ENCODE measurements at regions not wholly inside any gene's neighbourhood (a gene's known extent, or its start where the extent isn't known, plus 50 kb on each side); places are given as distances from the start of the nearest gene placed in this dataset.

GRCh38 chr7:156028521-156028920, 216.3 kb upstream of the SHH start:
- Histone ChIP-seq H3K36me3 (ENCODE audit: control insufficient read depth in 2 of 2, extremely low read depth in 1 of 2, insufficient read depth in 2 of 2, low read length in 2 of 2) (no peaks in the 10 kb centered on the region), H2AFZ (ENCODE audit: low read depth, low read length) (no peak overlapping the region), H3K79me2 (ENCODE audit: control insufficient read depth, insufficient read depth, low read length) (no peaks in the 10 kb centered on the region), H4K20me1 (replicated peaks; ENCODE audit: control insufficient read depth, extremely low read depth, insufficient read depth, low read length) (no peaks in the 10 kb centered on the region), H3K4me1 (ENCODE audit: control insufficient read depth, extremely low read depth, insufficient read depth, low read length) (no peaks in the 10 kb centered on the region), H3K4me2 (ENCODE audit: insufficient read depth, low read length) (no peak overlapping the region), H3K9me3 (replicated peaks; ENCODE audit: control insufficient read depth, insufficient read depth, low read length) (peaks cover 3% of the 10 kb centered on the region), H3K27ac (ENCODE audit: insufficient read depth, low read depth, low read length) (no peak overlapping the region), H3K9ac (replicated peaks; ENCODE audit: extremely low read depth, insufficient read depth, low read length) (no peak overlapping the region), H3K4me3 (replicated peaks in 1 of 3; ENCODE audit: insufficient read depth in 1 of 3, low read depth in 1 of 3, low read length in 3 of 3) (no peak overlapping the region), H3K9me1 (replicated peaks; ENCODE audit: control insufficient read depth, extremely low read depth, insufficient read depth, low read length) (no peaks in the 10 kb centered on the region), H3K27me3 (ENCODE audit: control insufficient read depth in 2 of 2, insufficient read depth in 2 of 2, low read length in 2 of 2) (no peaks in the 10 kb centered on the region)
- ChIA-PET CTCF (interaction anchor here (0.6 kb wide), 1 partner anchor 31 kb away, joined by 3 read pairs; no protein-coding TSS in a partner anchor), POLR2A (no interaction called here)
- TF ChIP-seq MAX (IDR thresholded peaks at IDR 0.05; ENCODE audit: insufficient read depth, insufficient read length) (no peak), POLR2AphosphoS5 (IDR thresholded peaks at IDR 0.05; ENCODE audit: insufficient read depth, low read depth, low read length) (no peak), EZH2 (IDR thresholded peaks at IDR 0.05; ENCODE audit: borderline replicate concordance, low read depth, low read length, severe bottlenecking) (no peak), FOS (IDR thresholded peaks at IDR 0.05; ENCODE audit: borderline replicate concordance, insufficient read depth, low read length) (no peak), JUN (IDR thresholded peaks at IDR 0.05; ENCODE audit: borderline replicate concordance, insufficient read depth, insufficient read length, low read depth) (no peak), POLR2A (IDR thresholded peaks at IDR 0.05; ENCODE audit: low read depth, low read length) (no peak), MYC (IDR thresholded peaks at IDR 0.05; ENCODE audit: low read depth, low read length) (no peak), GATA2 (IDR thresholded peaks at IDR 0.05; ENCODE audit: insufficient read depth, insufficient read length, low read depth, low read length) (no peak)
- TF ChIP-seq, protein P1, sequence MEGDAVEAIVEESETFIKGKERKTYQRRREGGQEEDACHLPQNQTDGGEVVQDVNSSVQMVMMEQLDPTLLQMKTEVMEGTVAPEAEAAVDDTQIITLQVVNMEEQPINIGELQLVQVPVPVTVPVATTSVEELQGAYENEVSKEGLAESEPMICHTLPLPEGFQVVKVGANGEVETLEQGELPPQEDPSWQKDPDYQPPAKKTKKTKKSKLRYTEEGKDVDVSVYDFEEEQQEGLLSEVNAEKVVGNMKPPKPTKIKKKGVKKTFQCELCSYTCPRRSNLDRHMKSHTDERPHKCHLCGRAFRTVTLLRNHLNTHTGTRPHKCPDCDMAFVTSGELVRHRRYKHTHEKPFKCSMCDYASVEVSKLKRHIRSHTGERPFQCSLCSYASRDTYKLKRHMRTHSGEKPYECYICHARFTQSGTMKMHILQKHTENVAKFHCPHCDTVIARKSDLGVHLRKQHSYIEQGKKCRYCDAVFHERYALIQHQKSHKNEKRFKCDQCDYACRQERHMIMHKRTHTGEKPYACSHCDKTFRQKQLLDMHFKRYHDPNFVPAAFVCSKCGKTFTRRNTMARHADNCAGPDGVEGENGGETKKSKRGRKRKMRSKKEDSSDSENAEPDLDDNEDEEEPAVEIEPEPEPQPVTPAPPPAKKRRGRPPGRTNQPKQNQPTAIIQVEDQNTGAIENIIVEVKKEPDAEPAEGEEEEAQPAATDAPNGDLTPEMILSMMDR (IDR thresholded peaks at IDR 0.05; ENCODE audit: extremely low read depth in 1 of 2, insufficient read depth in 1 of 2, low read depth in 1 of 2, low read length in 2 of 2), result no peak
- intact Hi-C loops (cut with micrococcal nuclease), result no loop called here
- DNase-seq (ENCODE audit: low read depth, low spot score), result no peak
- no peak for FAIRE-seq
- BruUV-seq (replicated peaks), result no TSS peak
- dilution Hi-C loops (cut with MboI; ENCODE audit: extremely low pct_ligation_motif_present, low sequenced_read_pairs), result no loop called here
